Liver (tissue), 8 donors: ENCODE measurements at regions not wholly inside any gene's neighbourhood (a gene's known extent, or its start where the extent isn't known, plus 50 kb on each side); places are given as distances from the start of the nearest gene placed in this dataset.
"Not testable (repeated sequence)": the region's sequence is repeated elsewhere in the genome, so short reads cannot be mapped to it uniquely, and the experiment has no call there.

Experiments
- DNase-seq: peaks from one replicate; pipeline ENCODE4 v3.0.0-alpha.2; 2017; ENCODE audit warnings: low spot score
- H3K27ac ChIP-seq, 2 donors: one replicate each; pipeline ENCODE4 v1.7.0; 2013; ENCODE audit warnings: inconsistent platforms in 2 of 2, low read length in 2 of 2, control low read depth in 1 of 2, low read depth in 1 of 2, mild to moderate bottlenecking in 1 of 2
- H3K27me3 ChIP-seq, 4 donors: one replicate each; pipeline versions ENCODE4 v1.6.1 to v1.7.0; 2013; ENCODE audit warnings: low read length in 3 of 4, inconsistent platforms in 1 of 4, mild to moderate bottlenecking in 1 of 4, moderate library complexity in 1 of 4; ENCODE audit not compliant: control insufficient read depth in 4 of 4, insufficient read depth in 4 of 4
- H3K36me3 ChIP-seq, 4 donors: one replicate each; pipeline versions ENCODE4 v1.6.1 to v1.7.0; 2013; ENCODE audit warnings: low read length in 3 of 4, mild to moderate bottlenecking in 3 of 4, low read depth in 1 of 4, moderate library complexity in 1 of 4; ENCODE audit not compliant: control insufficient read depth in 4 of 4, insufficient read depth in 3 of 4
- H3K4me1 ChIP-seq, 4 donors: one replicate each; pipeline versions ENCODE4 v1.6.1 to v1.7.0; 2013; ENCODE audit warnings: low read length in 3 of 4, mild to moderate bottlenecking in 3 of 4, moderate library complexity in 1 of 4; ENCODE audit not compliant: control insufficient read depth in 4 of 4, insufficient read depth in 4 of 4
- H3K4me3 ChIP-seq, 3 donors: one replicate each; pipeline versions ENCODE4 v1.6.1 to v1.7.0; 2013; ENCODE audit warnings: low read length in 3 of 3, control low read depth in 1 of 3, low read depth in 1 of 3, mild to moderate bottlenecking in 1 of 3
- H3K9ac ChIP-seq, 2 donors: one replicate each; pipeline ENCODE4 v1.7.0; 2013; ENCODE audit warnings: low read length in 2 of 2, mild to moderate bottlenecking in 2 of 2, moderate library complexity in 2 of 2, control low read depth in 1 of 2, low read depth in 1 of 2
- H3K9me3 ChIP-seq, 4 donors: one replicate each; pipeline versions ENCODE4 v1.6.1 to v1.7.0; 2013; ENCODE audit warnings: low read length in 3 of 4; ENCODE audit not compliant: control insufficient read depth in 4 of 4
- EGR1 ChIP-seq, 2 donors: IDR thresholded peaks; 2 replicates each; pipeline ENCODE4 v1.6.1; 2016 to 2018; ENCODE audit warnings: antibody characterized with exemption in 2 of 2, low read depth in 2 of 2
- FOXA2 ChIP-seq: IDR thresholded peaks from 2 replicates; pipeline ENCODE4 v1.6.1; 2016; ENCODE audit warnings: antibody characterized with exemption
- GABPA ChIP-seq, 2 donors: IDR thresholded peaks in 1 of 2; conservative IDR thresholded peaks in 1 of 2; 2 replicates each; pipeline ENCODE4 v1.6.1; 2016; ENCODE audit warnings: antibody characterized with exemption in 2 of 2, mild to moderate bottlenecking in 1 of 2, moderate library complexity in 1 of 2
- HNF4A ChIP-seq, 2 donors: conservative IDR thresholded peaks; 2 replicates each; pipeline ENCODE4 v1.6.1; 2016; ENCODE audit warnings: antibody characterized with exemption in 2 of 2, mild to moderate bottlenecking in 2 of 2
- HNF4G ChIP-seq: IDR thresholded peaks from 2 replicates; pipeline ENCODE4 v1.6.1; 2016; ENCODE audit warnings: antibody characterized with exemption
- JUND ChIP-seq, 2 donors: IDR thresholded peaks; 2 replicates each; pipeline ENCODE4 v1.6.1; 2016; ENCODE audit warnings: antibody characterized with exemption in 2 of 2
- RAD21 ChIP-seq, 2 donors: IDR thresholded peaks; 2 replicates each; pipeline ENCODE4 v1.6.1; 2016; ENCODE audit warnings: antibody characterized with exemption in 2 of 2, mild to moderate bottlenecking in 2 of 2
- REST ChIP-seq: IDR thresholded peaks from 2 replicates; pipeline ENCODE4 v1.6.1; 2016; ENCODE audit warnings: antibody characterized with exemption, mild to moderate bottlenecking
- RXRA ChIP-seq, 2 donors: IDR thresholded peaks; 2 replicates each; pipeline ENCODE4 v1.6.1; 2017 to 2018; ENCODE audit warnings: antibody characterized with exemption in 2 of 2, mild to moderate bottlenecking in 1 of 2
- YY1 ChIP-seq: IDR thresholded peaks from 2 replicates; pipeline ENCODE4 v1.6.1; 2016; ENCODE audit warnings: antibody characterized with exemption, mild to moderate bottlenecking
- WGBS: extraction: QIAGEN DNeasy Blood & Tissue Kit; methylation state at CpG from one replicate; pipeline ENCODE4 v1.1.7; 2013; 5-methylcytosine and 5-hydroxymethylcytosine counted together
- TF ChIP-seq, protein P1 (sequence below): IDR thresholded peaks from 2 replicates; pipeline ENCODE4 v1.6.1; 2016; ENCODE audit warnings: antibody characterized with exemption
- TF ChIP-seq, protein P2 (sequence below): fragments of 150-350 bp; IDR thresholded peaks from 2 replicates; pipeline ENCODE4 v1.5.1; 2017; ENCODE audit warnings: improper control_type of control experiment, low read depth, low read length; ENCODE audit not compliant: missing input control
- TF ChIP-seq, protein P3 (sequence below): IDR thresholded peaks from 2 replicates; pipeline ENCODE4 v1.6.1; 2016; ENCODE audit warnings: antibody characterized with exemption
- donor health status: healthy.
- donor health status: healthy.
- donor health status: healthy.
- donor health status: healthy.
- donor health status: healthy.

GRCh38 chr1:24268555-24268954 lies 50.6 kb upstream of the GRHL3 start:
- not testable (repeated sequence) for H3K9me3 ChIP-seq, H3K27me3 ChIP-seq, H3K4me3 ChIP-seq, H3K9ac ChIP-seq, H3K4me1 ChIP-seq, H3K27ac ChIP-seq, H3K36me3 ChIP-seq, DNase-seq
- WGBS: 80% methylated on average over 1 of the region's 1 CpG

DNA sequence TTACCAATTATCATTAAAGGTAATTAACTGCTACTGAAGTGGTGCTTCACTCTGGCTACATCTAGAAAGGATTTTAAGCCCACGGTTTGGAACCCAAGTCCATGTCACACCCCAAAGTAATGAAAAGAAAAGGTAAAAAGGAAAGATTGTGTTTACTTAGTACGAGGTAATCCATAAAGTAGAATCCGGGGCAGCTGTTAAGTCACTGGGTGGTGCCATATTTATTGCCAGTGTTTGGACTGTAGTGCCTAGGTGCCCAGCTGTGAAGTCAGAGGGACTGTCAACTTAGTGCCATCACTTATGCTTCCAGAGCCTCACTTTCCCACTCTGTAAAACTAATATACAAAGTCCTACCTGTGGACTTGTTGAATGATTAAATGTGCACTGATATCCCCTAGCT lies 52.2 kb upstream of the GRHL3 start:
- DNase-seq: no peak

DNA sequence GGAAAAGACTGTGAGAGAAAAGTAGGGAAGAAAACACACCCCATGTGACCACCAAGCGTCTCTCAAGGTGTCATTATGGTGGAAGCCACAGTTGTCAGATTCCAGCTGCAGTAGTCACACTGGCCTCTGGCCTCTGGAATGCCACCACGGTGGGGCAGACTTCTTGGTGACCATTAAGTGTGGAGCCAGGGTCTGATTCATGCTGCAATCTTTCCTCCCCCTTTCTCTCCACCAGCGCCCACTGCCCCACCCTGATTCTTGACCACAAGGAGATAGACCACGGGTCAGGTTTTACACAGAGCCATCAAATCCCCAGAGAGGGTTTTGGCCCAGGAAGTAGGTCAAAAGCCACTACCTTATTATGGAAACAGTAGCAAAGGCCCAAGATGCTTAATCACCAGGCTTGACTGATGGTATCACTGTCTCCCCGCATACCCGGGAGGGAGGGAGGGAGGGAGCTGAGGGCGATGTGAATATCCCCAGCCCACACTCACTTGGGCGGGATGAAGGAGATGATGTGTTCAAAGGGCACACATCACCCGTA lies 52.7 kb upstream of the GRHL3 start:
- no peaks in the 10 kb centered on the region for H3K27me3 ChIP-seq
- no peak overlapping the region for H3K27ac ChIP-seq
- no peak overlapping the region for H3K4me3 ChIP-seq
- no peaks in the 10 kb centered on the region for H3K9me3 ChIP-seq
- H3K36me3 ChIP-seq: no peaks in the 10 kb centered on the region
- 66% methylated on average over 9 of the region's 9 CpGs for WGBS
- H3K9ac ChIP-seq: no peak overlapping the region
- no peaks in the 10 kb centered on the region for H3K4me1 ChIP-seq
- no peak for DNase-seq
- TF ChIP-seq GABPA (IDR thresholded peaks at IDR 0.05 in 1 of 2, conservative IDR thresholded peaks at IDR 0.05 in 1 of 2) (no peak), JUND (IDR thresholded peaks at IDR 0.05) (no peak), REST (no peak), RAD21 (IDR thresholded peaks at IDR 0.05) (no peak), HNF4G (no peak), HNF4A (conservative IDR thresholded peaks at IDR 0.05) (no peak)

More for the DNA sequence above, 52.2 kb upstream of the GRHL3 start:
- WGBS: 55% methylated on average over 3 of the region's 3 CpGs
- Histone ChIP-seq H3K9ac (no peak overlapping the region), H3K27me3 (no peaks in the 10 kb centered on the region), H3K9me3 (no peaks in the 10 kb centered on the region), H3K36me3 (no peaks in the 10 kb centered on the region), H3K4me3 (no peak overlapping the region), H3K27ac (no peak overlapping the region), H3K4me1 (no peaks in the 10 kb centered on the region)
- TF ChIP-seq EGR1 (IDR thresholded peaks at IDR 0.05; ENCODE audit: low read depth in 2 of 2) (no peak), RAD21 (IDR thresholded peaks at IDR 0.05) (no peak), FOXA2 (no peak), RXRA (IDR thresholded peaks at IDR 0.05) (no peak), YY1 (no peak), JUND (IDR thresholded peaks at IDR 0.05) (no peak)
- TF ChIP-seq, protein P1, sequence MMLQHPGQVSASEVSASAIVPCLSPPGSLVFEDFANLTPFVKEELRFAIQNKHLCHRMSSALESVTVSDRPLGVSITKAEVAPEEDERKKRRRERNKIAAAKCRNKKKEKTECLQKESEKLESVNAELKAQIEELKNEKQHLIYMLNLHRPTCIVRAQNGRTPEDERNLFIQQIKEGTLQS: no peak
- TF ChIP-seq, protein P2, sequence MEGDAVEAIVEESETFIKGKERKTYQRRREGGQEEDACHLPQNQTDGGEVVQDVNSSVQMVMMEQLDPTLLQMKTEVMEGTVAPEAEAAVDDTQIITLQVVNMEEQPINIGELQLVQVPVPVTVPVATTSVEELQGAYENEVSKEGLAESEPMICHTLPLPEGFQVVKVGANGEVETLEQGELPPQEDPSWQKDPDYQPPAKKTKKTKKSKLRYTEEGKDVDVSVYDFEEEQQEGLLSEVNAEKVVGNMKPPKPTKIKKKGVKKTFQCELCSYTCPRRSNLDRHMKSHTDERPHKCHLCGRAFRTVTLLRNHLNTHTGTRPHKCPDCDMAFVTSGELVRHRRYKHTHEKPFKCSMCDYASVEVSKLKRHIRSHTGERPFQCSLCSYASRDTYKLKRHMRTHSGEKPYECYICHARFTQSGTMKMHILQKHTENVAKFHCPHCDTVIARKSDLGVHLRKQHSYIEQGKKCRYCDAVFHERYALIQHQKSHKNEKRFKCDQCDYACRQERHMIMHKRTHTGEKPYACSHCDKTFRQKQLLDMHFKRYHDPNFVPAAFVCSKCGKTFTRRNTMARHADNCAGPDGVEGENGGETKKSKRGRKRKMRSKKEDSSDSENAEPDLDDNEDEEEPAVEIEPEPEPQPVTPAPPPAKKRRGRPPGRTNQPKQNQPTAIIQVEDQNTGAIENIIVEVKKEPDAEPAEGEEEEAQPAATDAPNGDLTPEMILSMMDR: no peak
- TF ChIP-seq, protein P3, sequence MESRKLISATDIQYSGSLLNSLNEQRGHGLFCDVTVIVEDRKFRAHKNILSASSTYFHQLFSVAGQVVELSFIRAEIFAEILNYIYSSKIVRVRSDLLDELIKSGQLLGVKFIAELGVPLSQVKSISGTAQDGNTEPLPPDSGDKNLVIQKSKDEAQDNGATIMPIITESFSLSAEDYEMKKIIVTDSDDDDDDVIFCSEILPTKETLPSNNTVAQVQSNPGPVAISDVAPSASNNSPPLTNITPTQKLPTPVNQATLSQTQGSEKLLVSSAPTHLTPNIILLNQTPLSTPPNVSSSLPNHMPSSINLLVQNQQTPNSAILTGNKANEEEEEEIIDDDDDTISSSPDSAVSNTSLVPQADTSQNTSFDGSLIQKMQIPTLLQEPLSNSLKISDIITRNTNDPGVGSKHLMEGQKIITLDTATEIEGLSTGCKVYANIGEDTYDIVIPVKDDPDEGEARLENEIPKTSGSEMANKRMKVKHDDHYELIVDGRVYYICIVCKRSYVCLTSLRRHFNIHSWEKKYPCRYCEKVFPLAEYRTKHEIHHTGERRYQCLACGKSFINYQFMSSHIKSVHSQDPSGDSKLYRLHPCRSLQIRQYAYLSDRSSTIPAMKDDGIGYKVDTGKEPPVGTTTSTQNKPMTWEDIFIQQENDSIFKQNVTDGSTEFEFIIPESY: no peak
